DMS53 (cell line): ENCODE measurements at regions not wholly inside any gene's neighbourhood (a gene's known extent, or its start where the extent isn't known, plus 50 kb on each side); places are given as distances from the start of the nearest gene placed in this dataset.
"Not testable (repeated sequence)": the region's sequence is repeated elsewhere in the genome, so short reads cannot be mapped to it uniquely, and the experiment has no call there.

Experiments used
- DNase-seq: peaks from one replicate; lab custom pipeline; 2025; lab: John Stamatoyannopoulos, UW

- DNase-seq = no peak
These were observed 511.1 kb downstream of the IRS2 start for GRCh38 chr13:109275139-109275745.

DNA sequence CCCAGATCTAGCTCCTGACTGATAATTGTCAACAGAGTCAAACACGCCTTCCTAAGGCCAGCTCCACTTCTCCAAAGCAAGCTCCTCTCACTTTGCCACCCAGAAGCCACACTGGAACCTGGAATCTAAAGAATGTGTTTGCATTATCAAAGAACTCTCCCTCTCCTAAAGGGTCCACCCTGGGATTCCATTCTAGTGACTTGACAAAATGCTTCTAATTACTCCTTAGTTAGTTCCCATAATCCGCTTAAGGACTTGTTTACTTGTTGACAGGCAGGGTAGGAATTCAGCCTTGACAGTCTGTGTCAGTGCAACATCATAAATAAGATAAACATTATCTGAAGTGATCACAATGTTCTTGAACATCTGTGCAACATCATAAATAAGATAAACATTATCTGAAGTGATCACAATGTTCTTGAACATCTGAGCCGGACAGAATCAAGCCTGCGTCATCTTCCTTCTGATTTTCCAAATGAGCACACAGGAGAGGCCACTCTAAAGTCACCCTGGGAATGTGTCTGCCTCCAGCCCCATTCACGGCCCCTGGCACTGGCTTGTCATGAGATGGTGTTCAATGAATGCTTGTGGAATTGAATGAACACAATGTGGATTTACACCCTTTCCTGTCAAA is 512.1 kb downstream of the IRS2 start:
- DNase-seq = no peak

GRCh38 chr13:109273326-109273751 is 513.0 kb downstream of the IRS2 start:
- DNase-seq = no peak

DNA sequence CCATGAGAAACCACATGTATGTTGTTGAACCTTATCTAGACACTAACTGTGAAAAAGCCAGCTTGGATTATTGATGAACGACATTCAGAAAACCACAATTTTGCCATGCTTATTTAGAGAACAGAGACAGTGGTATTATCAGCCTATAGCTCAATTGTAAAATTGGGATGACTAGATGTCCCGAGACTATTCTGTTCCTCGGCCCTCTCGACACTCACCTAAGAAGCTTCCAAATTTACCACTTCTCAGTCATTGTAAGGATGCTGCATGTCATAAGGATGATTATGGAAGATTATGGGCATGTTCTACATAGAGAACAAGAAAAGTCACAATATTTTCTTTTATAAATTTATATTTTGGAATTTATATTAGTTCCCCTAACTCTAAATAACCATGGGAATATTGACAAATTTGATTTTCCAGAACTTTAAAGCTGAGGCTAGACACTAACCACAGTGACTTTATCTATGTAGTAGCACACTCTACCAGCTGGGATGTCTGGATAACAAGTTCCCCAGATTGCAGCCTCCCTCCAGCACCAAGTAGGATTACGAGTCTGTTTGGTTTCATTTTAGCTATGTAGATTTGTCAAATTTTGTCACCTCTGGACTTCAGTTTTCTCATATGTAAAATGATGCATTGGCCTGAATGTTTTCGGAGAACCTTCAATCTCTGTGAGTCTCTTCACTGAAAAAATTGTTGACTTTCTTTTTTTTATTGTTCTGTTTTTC is 513.6 kb downstream of the IRS2 start:
- DNase-seq = no peak

- DNase-seq = no peak
These were observed 514.5 kb downstream of the IRS2 start for GRCh38 chr13:109271555-109272541.

- no peak for DNase-seq
These were observed 515.3 kb downstream of the IRS2 start for GRCh38 chr13:109271061-109271460.

DNA sequence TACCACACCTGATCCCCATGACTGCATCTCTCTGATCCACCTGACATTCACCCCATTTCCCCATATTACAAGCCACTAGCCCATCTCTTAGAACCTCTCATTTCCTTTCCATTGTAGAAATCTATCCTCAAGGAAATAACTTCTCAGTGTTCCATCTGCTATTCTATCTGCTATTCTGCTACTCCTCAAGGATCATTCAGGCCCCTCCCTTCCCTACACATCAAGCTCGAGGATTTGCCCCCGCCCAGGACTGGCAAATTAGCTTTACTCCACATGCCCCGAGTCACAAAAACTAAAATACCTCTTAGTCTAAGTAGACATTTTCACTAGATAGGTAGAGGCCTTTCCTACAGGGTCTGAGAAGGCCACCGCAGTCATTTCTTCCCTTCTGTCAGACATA is 517.0 kb downstream of the IRS2 start:
- DNase-seq = not testable (repeated sequence)

- DNase-seq = not testable (repeated sequence)
These were observed 517.9 kb downstream of the IRS2 start for GRCh38 chr13:109268492-109268891.

GRCh38 chr13:109267400-109267799 is 519.0 kb downstream of the IRS2 start:
- DNase-seq = not testable (repeated sequence)

GRCh38 chr13:109265438-109265742 is 521.0 kb downstream of the IRS2 start:
- not testable (repeated sequence) for DNase-seq

GRCh38 chr13:109264603-109265437 is 521.6 kb downstream of the IRS2 start:
- not testable (repeated sequence) for DNase-seq

- not testable (repeated sequence) for DNase-seq
These were observed 528.6 kb downstream of the IRS2 start for GRCh38 chr13:109257761-109258157.
